Tibial nerve (tissue), 4 donors: ENCODE measurements at regions not wholly inside any gene's neighbourhood (a gene's known extent, or its start where the extent isn't known, plus 50 kb on each side); places are given as distances from the start of the nearest gene placed in this dataset.

Experiments
- CTCF ChIP-seq, 5 experiments: fragments of 200-600 bp in 3 of 5; fragments of 450-650 bp in 2 of 5; sonication (generic) in 3 of 5; IDR thresholded peaks; one replicate each; pipeline ENCODE4 v1.5.1; 2016 to 2019; ENCODE audit warnings: antibody characterized with exemption in 5 of 5, mild to moderate bottlenecking in 3 of 5, moderate library complexity in 2 of 5
- EP300 ChIP-seq, 2 donors: sonication (generic); formaldehyde crosslinking; IDR thresholded peaks; one replicate each; pipeline ENCODE4 v1.6.1; 2017; ENCODE audit warnings: antibody characterized with exemption in 2 of 2, mild to moderate bottlenecking in 1 of 2

DNA sequence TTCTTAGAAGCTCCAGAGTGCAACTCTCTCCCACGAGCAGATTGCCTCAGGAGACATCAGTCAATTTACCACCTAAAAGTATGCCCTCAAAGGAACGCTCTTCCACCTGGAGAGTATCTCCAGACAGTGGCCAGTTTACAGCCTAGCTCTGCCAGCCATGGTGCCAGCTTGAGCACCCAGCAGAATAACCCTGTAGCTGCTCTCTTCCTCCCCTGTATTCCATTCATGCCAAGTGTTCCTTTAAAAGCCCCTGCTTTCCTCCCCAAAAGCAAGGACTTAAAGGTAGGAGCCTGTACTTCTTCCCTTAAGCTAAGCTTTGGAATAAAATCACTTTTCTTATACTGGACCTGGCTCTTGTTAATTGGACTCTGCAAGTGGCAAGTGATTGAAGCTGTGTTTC, 245.4 kb upstream of the TMEM132C start:
- TF ChIP-seq CTCF (IDR thresholded peaks at IDR 0.05), result no peak
- no peak for TF ChIP-seq EP300 (IDR thresholded peaks at IDR 0.05)
